Spinal cord (tissue), 9 donors: ENCODE measurements at regions not wholly inside any gene's neighbourhood (a gene's known extent, or its start where the extent isn't known, plus 50 kb on each side); places are given as distances from the start of the nearest gene placed in this dataset.

Source experiments
- DNase-seq, 6 donors: peaks; one replicate each; pipeline versions ENCODE4 v3.0.0 to v3.0.0-alpha.2; 2013 to 2015; ENCODE audit warnings: low spot score in 6 of 6, low read depth in 4 of 6
- H3K27ac ChIP-seq: one replicate; pipeline ENCODE4 v1.5.1; 2013; ENCODE audit warnings: low read depth, low read length, control low read depth
- H3K27me3 ChIP-seq: one replicate; pipeline ENCODE4 v1.6.1; 2013; ENCODE audit warnings: low read length; ENCODE audit not compliant: control insufficient read depth, insufficient read depth
- H3K36me3 ChIP-seq: one replicate; pipeline ENCODE4 v1.6.1; 2013; ENCODE audit warnings: low read length; ENCODE audit not compliant: control insufficient read depth, insufficient read depth
- H3K4me1 ChIP-seq: one replicate; pipeline ENCODE4 v1.6.1; 2013; ENCODE audit warnings: low read length; ENCODE audit not compliant: control insufficient read depth, insufficient read depth
- H3K4me3 ChIP-seq: one replicate; pipeline ENCODE4 v1.5.1; 2013; ENCODE audit warnings: low read depth, low read length, control low read depth
- H3K9me3 ChIP-seq: one replicate; pipeline ENCODE4 v1.6.1; 2013; ENCODE audit warnings: low read length; ENCODE audit not compliant: control insufficient read depth, insufficient read depth
- WGBS: methylation state at CpG from one replicate; pipeline ENCODE4 v1.1.5; 2013; ENCODE audit warnings: missing lambda C conversion rate; ENCODE audit not compliant: insufficient coverage; 5-methylcytosine and 5-hydroxymethylcytosine counted together
- donor health status: healthy.

DNA sequence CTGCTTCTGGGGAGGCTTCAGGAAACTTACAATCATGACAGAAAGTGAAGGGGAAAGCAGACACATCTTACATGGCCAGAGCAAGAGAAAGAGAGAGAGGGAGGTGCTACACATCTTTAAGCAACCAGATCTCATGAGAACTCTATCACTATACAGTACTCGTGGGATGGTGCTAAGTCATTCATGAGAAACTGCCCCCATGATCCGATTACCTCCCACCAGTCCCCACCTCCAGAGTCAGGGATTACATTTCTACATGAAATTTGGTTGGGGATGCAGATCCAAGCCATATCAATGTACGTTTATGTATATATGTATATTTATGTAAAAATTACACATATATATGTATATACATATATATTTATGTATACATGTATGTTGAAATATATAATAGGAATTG lies 54.4 kb upstream of the CCDC112 start:
- Histone ChIP-seq H3K4me1 (no peaks in the 10 kb centered on the region), H3K9me3 (no peaks in the 10 kb centered on the region), H3K27ac (no peak overlapping the region), H3K4me3 (no peak overlapping the region), H3K27me3 (no peaks in the 10 kb centered on the region), H3K36me3 (no peaks in the 10 kb centered on the region)
- no peak for DNase-seq
- no CpG with 5 or more reads among the region's 3 CpGs for WGBS

- Histone ChIP-seq H3K36me3 (no peaks in the 10 kb centered on the region), H3K9me3 (no peaks in the 10 kb centered on the region), H3K4me3 (no peak overlapping the region), H3K4me1 (no peaks in the 10 kb centered on the region), H3K27me3 (no peaks in the 10 kb centered on the region), H3K27ac (no peak overlapping the region)
- WGBS, result 100% methylated on average over 1 of the region's 5 CpGs
- no peak for DNase-seq
Observed at GRCh38 chr5:115349001-115349817, 52.8 kb upstream of the CCDC112 start.

- Histone ChIP-seq H3K36me3 (no peaks in the 10 kb centered on the region), H3K9me3 (no peaks in the 10 kb centered on the region), H3K27ac (no peak overlapping the region), H3K27me3 (no peaks in the 10 kb centered on the region), H3K4me3 (no peak overlapping the region), H3K4me1 (no peaks in the 10 kb centered on the region)
- WGBS, result no CpG with 5 or more reads among the region's 4 CpGs
- no peak for DNase-seq
Observed at GRCh38 chr5:115348175-115348574, 51.7 kb upstream of the CCDC112 start.
